Peyer's patch (tissue), 4 donors: ENCODE measurements at regions not wholly inside any gene's neighbourhood (a gene's known extent, or its start where the extent isn't known, plus 50 kb on each side); places are given as distances from the start of the nearest gene placed in this dataset.

ENCODE experiments used
- CTCF ChIP-seq, 6 experiments: fragments of 450-650 bp in 4 of 6; fragments of 200-600 bp in 2 of 6; sonication (generic) in 1 of 6; IDR thresholded peaks; one replicate each; pipeline ENCODE4 v1.5.1; 2017 to 2019; ENCODE audit warnings: antibody characterized with exemption in 6 of 6, mild to moderate bottlenecking in 3 of 6, moderate library complexity in 1 of 6
- POLR2A ChIP-seq, 2 donors: fragments of 450-650 bp; IDR thresholded peaks; one replicate each; pipeline ENCODE4 v1.5.1; 2017; ENCODE audit warnings: antibody characterized with exemption in 2 of 2, mild to moderate bottlenecking in 2 of 2, moderate library complexity in 2 of 2

GRCh38 chr1:65640046-65640445, 152.6 kb upstream of the PDE4B start:
- no peak for TF ChIP-seq CTCF (IDR thresholded peaks at IDR 0.05)
- no peak for TF ChIP-seq POLR2A (IDR thresholded peaks at IDR 0.05)
